Activated T-cell treated with anti-CD3 and anti-CD28 coated beads for 1 hour (primary cell): ENCODE measurements at regions not wholly inside any gene's neighbourhood (a gene's known extent, or its start where the extent isn't known, plus 50 kb on each side); places are given as distances from the start of the nearest gene placed in this dataset.

Source experiments
- DNase-seq: peaks from one replicate; pipeline ENCODE4 v3.0.0-alpha.2; 2020; ENCODE audit warnings: low read depth

DNA sequence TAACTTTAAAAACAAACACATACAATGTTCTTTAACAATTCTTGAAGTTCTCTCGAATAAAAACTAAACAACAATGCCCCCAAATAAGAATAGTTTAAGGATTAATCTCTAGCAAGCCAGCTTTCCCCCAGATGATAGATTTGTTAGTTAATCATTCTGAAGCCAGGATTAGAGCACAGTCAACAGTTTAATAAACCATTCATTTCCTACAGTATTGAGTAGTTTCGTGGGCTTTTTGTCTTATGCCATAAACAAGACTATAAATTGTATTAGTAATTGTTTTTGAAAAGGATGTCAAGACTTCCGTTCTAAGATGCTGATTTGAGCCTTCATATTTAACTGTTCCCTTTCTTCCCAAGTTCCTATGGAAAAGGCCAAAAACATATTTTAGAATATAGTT, 136.6 kb downstream of the PIK3R1 start:
- no peak for DNase-seq

- DNase-seq, result no peak
Measured at GRCh38 chr5:68353605-68354004, 138.0 kb downstream of the PIK3R1 start.

DNA sequence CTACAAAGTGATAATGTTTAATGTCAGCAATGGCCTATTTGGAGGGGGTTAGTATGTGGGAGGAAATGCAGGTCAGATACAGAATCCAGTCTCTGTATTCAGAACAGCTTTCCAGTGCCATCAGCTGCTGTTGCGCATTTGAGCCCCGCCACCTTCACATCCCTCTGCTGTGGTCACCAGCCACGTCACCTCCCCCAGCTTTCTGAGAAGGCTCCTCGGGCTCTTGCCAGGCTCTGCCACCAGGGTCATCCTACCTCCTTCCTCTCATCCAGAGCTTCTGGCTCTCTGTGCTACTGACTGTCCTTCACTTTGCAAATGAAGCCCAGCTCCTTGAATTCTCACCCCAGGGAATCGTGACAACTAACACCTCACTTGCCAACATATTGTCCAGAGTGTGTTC, 138.8 kb downstream of the PIK3R1 start:
- DNase-seq, result no peak

DNA sequence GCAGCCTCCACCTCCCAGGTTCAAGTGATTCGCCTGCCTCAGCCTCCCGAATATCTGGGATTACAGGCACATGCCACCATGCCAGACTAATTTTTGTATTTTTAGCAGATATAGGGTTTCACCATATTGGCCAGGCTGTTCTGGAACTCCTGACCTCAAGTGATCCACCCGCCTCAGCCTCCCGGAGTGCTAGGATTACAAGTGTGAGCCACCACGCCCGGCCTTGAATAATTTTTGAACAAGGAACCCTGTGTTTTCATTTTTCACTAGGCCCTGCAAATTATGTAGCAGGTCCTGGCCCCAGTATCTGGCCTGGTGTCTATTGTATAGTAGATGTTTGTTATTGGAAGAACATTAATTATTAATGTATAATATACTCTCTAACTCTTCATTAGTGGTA, 140.7 kb downstream of the PIK3R1 start:
- no peak for DNase-seq

DNA sequence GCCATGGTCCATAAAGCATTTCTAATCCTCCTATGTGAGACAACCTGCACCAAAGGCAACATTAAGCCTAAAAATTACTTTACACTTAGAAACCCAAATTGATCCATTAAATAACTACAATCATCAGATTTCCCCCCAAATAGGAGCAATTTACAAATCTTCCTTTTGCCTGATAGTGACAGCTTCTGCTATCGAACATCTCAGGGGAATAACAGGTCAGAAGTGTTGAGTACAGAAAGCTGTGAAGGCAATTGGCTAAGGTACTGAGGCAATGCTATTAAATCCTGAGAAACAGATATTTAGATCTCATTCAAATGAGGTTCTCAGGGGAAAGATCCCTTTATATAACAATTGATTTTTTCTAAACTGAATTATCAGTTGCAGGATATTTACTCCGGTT, 141.1 kb downstream of the PIK3R1 start:
- DNase-seq, result no peak

DNA sequence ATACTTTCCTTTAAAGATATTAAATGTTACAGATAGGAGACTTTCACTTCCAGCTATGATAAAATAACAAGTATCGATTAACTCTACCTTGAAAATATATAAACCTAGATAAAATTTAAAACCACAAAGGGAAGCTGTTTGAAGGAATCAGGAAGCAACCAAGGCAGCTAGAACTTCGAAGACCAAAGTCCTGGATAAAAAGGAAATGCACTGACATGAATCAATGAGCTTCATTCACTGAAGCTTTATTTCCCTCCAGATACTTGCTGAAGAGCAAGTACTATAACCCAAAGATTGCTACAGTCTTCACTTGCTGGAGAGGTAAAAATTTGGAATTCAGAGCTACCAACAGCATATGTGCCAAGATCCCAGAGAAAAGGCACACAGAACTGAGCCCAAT, 144.1 kb downstream of the PIK3R1 start:
- DNase-seq, result no peak

GRCh38 chr5:68362331-68362730, 146.8 kb downstream of the PIK3R1 start:
- no peak for DNase-seq

DNA sequence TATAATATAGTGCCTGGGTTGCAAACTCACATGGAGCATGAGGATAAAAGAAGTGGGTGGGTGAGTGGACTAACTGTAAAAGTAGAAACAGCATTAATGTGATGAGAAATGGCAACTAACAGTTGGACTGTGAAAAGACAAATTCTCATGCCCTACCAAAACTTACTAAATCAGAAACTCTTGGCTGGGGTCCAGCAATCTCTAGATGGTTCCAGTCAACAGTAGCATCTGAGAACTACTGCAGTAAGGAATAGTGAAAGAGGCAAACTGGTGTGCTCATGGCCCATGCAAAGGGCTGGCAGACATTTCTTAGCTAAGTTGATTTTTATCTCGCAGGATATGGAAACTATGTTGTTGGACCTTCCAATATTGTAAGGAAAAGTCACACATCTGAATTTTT, 150.3 kb downstream of the PIK3R1 start:
- no peak for DNase-seq

DNA sequence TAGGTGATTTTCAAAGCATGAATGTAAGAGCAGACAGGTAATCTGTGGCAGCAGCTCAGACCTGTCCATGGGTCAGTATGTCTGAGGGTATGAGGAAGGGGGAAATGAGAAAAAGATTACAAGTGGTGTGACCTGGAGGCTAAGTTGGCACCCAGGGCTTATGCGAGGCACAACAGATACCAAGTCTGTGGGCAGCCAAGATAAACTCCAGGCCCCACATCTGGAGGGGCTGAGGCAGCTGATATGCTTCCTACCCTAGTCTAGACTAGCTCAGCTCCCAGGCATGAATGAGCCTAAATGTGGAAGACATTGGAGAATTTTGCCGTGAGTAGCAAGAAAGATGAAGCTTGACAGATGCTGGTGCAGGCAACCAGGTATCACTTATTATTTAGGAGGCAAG, 151.7 kb downstream of the PIK3R1 start:
- no peak for DNase-seq

DNA sequence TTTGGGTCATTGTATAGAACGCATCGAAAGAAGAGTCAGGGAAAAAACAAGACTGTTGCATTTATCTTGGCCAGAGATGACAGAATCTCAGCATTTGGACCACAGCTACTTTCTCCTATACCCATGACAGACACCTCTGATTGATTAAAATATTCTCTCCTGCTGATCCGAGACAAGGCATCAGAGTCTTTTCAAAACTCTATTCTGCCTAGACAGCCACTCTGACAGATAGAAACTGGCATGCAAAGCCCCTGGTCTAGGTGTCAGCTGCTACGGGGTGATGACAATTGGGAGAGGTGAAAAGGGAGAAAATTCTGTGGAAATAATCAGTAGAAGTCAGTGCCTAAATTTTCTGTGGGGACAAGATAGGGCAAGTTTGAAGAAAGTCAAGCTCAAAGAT, 152.2 kb downstream of the PIK3R1 start:
- no peak for DNase-seq

GRCh38 chr5:68368311-68369022, 152.9 kb downstream of the PIK3R1 start:
- DNase-seq, result no peak

- no peak for DNase-seq
Measured at GRCh38 chr5:68369023-68369359, 153.4 kb downstream of the PIK3R1 start.

DNA sequence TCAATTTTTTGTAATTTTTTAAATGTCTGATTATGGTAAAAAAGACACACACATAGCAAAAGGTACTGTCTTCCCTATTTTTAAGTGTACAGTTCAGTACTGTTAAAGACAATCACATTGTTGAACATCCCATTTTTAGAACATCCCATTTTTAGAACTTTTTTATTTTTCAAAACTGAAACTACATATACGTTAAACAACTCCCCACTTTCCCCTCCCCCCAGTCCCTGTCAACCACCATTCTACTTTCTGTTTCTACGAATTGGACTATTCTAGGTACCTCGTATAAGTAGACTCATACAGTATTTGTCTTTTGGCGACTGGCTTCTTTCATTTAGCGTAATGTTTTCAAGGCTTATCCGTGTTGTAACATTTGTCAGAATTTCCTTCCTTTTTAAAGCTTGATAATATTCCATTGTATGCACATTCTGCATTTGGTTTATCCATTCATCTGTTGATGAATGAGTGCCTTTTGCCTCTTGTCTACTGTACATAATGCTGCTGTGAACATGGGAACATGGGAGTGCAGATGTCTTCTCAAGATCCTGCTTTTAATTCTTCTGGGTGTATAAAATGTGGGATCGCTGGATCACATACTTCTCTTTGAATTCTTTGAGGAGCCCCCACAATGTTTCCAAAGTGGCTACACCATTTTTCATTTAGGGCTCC, 154.0 kb downstream of the PIK3R1 start:
- DNase-seq, result no peak

DNA sequence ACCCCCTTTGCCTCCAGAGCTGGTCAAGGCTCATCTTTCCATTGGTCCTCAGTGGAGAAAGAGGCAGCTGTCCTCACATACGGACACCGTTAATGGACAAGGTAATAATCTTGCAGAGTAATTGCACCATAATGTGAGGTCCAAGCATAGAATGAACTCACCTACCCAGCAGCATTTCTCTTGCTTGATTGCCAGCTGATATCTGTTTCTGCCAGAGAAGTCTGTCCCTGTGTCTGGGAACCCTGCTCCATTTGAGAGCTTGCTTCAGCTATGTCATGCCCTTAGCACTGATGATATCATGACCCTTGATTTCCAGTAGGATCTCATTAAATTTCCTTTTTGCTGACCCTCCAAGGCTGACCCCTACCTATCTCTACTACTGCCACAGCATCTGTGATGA, 154.6 kb downstream of the PIK3R1 start:
- no peak for DNase-seq

DNA sequence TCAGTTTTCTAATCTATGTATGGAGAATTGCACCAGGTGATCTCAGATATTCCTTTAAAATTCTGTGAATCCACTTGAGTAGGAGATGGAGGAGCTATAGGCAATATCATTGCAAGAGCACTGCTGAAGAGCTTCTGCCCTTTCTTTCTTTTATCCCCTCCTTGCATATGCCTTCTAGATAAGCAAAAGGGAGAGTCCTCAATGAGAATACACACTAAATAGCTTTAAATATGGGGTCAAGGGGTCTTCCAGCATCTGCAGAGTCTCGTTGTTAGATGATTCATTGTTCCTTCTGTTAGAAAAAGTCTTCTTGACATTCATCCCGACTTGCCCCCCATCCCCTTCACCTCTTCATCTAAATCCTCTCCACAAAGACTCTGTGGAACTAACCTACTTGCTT, 156.1 kb downstream of the PIK3R1 start:
- DNase-seq, result no peak

- no peak for DNase-seq
Measured at GRCh38 chr5:68372161-68372560, 156.6 kb downstream of the PIK3R1 start.

GRCh38 chr5:68373050-68373449, 157.5 kb downstream of the PIK3R1 start:
- no peak for DNase-seq

DNA sequence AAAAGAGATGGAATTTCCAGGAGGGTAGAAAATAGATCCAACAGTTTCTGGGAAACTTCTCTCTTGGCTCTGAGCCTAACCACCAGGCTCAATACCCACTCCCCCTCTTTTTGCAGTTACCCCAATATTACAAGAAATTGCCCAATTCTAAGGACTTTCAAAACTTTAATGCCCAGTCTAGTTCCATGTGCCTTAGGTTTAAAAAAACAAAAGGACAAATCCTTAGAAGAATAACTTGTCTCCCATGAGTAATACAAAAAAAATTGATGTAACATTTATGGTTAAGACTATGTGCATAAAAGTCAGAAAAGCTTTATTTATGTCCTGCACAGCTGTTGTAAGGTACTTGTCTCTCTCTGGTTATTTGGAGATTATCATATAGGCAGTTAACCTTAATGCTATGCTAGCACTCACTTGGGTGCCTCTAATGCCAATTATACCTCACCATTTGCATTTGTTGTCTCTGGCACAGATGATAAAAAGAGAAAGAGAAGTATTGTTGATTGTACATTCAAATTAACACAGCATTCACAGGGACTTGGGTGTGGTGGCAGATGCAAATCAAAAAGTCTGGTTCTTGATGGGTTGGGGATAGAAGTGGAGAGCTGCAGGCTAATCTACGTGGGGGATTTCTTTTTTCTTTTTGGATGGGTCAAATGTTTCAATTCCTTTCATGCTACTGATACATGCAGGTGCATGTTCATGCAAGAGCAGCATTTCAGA, 159.4 kb downstream of the PIK3R1 start:
- DNase-seq, result no peak

GRCh38 chr5:68375540-68375939, 160.0 kb downstream of the PIK3R1 start:
- no peak for DNase-seq

DNA sequence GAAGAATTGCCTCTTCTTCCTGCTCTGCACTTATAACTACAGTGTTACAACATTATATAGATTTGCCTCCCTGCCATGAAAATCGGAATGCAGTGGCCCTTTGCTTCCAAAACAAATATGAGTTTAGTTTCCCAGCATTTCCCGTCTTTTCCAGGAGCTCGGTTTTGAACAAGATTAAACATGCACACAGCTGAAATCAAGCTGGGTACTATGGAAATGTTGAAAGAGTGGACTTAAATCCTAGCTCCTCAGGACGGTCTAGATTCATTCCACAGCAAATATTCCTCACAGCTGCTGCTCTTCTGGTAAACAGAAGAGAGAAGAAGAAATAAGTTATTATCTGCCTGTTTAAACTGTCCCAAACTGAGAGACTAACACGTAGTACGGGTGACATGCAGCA, 161.4 kb downstream of the PIK3R1 start:
- DNase-seq, result no peak

GRCh38 chr5:68377733-68378132, 162.2 kb downstream of the PIK3R1 start:
- no peak for DNase-seq

- DNase-seq, result no peak
Measured at GRCh38 chr5:68378204-68378820, 162.8 kb downstream of the PIK3R1 start.
